Stimulated activated CD8-positive, alpha-beta memory T cell treated with anti-CD3 and anti-CD28 coated beads, Interleukin-2, amount 100 ng/mL, for 48 hours (primary cell): ENCODE measurements at regions not wholly inside any gene's neighbourhood (a gene's known extent, or its start where the extent isn't known, plus 50 kb on each side); places are given as distances from the start of the nearest gene placed in this dataset.
"Not testable (repeated sequence)": the region's sequence is repeated elsewhere in the genome, so short reads cannot be mapped to it uniquely, and the experiment has no call there.

Source experiments
- DNase-seq, 2 donors: peaks; one replicate each; pipeline ENCODE4 v3.0.0-alpha.2; 2020; ENCODE audit warnings: low read depth in 2 of 2

DNA sequence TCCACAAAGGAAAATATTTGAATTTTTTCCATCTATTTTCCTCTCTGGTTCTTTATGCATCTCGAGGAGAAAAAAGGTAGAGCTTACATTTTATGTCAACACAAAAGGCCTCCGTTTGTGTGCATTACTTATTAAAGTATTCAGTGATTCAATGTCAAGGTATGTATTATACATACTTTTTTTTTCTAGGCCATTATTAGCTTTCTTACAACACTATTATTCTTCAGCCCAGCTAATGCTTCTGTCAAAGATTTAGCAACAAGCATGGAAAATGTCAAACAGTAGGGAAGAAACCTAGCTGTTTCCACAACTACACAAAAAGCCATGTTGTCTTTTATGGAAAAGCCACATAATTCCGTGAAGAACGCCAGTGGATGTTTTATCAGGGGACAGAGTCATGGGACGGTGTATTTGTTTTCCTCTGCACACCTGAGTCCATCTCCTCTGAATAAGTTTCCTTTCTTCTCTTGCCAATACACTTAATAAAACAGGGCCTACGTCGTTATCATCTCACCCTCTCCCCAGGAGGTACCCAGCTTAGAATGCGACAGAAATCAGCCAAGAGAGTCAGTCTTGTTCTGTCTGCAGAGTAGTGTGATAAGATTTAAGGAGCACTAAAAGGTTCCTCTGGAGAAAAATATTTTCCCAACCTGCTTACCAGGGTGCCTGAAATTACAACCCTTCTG is 209.7 kb upstream of the AUTS2 start:
- DNase-seq = no peak

DNA sequence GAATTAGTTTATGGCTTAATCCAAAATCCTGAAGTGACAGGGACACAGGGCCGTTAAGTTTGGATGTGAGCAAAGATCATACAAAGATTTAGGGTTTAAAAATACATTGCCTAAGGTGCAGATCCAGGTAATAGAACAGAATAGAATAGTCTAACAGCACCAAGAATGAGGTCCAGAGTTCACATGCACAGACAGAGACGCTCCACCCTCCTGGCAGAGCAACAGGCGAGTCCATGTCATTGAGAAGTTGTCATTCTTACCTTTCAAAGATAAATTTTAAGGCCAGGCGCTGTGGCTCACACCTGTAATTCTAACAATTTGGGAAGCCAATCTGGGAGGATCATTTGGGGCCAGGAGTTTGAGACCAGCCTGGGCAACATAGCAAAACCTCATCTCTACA is 209.1 kb upstream of the AUTS2 start:
- DNase-seq = no peak

- DNase-seq = not testable (repeated sequence)
These were observed 204.4 kb upstream of the AUTS2 start for GRCh38 chr7:69393912-69394311.

GRCh38 chr7:69395061-69395714 is 203.1 kb upstream of the AUTS2 start:
- no peak for DNase-seq

- no peak for DNase-seq
These were observed 199.3 kb upstream of the AUTS2 start for GRCh38 chr7:69398986-69399385.

DNA sequence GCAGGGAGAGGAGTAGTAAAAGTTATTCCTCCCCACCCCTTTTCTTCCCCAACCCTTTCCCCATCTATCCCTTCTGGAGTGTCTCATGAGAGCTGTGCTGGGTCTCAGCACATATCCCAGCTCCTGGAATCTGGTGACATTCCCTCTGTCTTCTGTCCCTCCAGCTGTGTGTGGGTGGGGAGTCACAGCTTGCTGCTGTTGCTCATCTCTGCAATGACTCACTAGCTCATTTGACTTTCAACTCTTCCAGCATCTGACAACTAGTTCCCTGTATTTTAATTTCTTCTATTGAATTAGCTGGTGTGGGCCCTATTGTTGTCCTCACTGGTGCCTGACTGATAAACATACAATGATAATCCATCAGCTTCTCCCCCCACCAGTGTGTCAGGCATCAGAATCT is 198.9 kb upstream of the AUTS2 start:
- DNase-seq = no peak

DNA sequence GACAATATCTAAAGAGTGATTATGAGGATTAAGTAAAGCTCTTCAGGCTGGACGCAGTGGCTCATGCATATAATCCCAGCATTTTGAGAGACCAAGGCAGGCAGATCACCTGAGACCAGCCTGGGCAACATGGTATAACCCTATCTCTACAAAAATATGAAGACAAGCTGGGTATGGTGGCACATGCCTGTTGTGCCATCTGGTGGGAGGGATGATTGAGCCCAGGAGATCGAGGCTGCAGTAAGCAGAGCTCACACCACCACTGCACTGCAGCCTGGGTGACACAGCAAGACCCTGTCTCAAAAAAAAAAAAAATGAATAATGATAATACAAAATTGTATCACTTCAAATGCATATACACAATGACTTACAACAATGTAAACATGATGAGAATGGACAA is 195.6 kb upstream of the AUTS2 start:
- DNase-seq = no peak

- DNase-seq = no peak
These were observed 195.1 kb upstream of the AUTS2 start for GRCh38 chr7:69403169-69403568.

- DNase-seq = no peak
These were observed 187.3 kb upstream of the AUTS2 start for GRCh38 chr7:69411018-69411417.

GRCh38 chr7:69411466-69411865 is 186.8 kb upstream of the AUTS2 start:
- DNase-seq = no peak

DNA sequence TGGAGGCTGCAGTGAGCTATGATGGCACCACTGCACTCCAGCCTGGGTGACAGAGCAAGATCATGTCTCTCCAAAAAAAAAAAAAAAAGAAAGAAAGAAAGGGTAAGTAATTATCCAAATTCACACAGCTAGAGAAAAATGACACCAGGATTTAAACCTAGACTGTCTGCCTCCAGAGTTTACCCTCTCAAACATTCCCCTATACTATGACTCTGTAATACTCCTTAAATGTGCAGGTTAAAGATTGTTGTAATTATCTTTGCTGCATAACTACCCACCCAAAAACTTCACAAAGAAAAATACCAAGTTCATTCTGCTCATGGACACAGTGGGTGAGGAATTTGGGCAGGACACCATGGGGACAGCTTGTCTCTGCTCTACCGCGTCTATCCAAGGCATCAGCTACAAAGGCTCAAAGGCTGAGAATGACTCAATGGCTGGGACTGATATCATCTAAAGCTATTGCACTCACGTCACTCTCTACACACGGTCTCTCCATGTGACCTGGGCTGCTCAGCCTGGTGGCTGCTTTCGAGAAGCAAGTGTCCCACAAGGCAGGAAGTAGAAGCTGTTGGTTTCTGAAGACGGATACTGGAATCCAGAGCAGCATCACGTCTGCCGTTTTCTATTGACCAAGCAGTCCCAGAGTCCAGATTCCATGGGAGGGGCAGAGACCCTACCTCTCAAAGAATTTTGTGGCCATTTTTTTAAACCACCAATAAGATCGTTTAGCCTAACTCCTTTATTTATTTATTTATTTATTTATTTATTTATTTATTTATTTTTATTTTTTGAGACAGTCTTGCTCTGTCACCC is 185.7 kb upstream of the AUTS2 start:
- peak in 1 of 2 donors; percentile 1 for DNase-seq

- no peak for DNase-seq
These were observed 183.7 kb upstream of the AUTS2 start for GRCh38 chr7:69414555-69414954.

DNA sequence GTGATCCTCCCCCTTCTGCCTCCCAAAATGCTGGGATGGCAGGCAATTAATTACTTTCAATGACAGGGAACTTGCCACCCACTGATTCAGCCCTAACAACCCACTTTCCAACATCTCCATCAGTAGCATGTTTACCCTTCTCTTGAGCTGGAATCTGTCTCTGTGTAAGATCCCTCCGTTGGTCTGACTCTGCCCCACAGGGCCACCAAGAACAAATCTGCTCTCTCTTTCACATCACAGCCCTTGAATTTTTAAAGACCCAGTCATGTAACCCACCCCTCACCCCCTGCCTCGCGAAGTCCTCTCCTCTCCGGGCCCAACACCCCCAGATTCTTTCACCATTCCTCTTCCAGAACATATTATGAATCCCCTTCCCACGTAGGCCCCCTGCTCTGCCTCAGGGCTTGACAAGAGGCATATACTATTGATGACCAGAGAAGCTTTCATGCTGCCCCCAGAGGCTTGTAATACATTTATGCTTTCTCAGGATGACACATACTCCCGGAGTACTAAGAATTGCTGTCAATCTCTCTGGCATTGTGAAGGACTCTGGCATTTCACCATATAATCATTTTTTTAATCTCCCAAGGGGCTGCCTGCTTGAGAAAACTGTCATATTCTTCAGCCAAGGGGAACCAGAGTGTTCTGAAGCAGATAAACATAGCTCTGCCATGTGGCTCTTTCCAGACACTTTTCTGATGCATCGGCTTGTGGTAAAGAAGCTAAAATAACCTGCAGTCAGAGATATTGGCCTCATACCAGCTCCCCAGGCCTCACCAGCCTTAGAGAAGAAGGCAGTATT is 179.2 kb upstream of the AUTS2 start:
- DNase-seq = no peak

- DNase-seq = no peak
These were observed 178.3 kb upstream of the AUTS2 start for GRCh38 chr7:69419934-69420333.

- DNase-seq = no peak
These were observed 175.7 kb upstream of the AUTS2 start for GRCh38 chr7:69422574-69422985.

DNA sequence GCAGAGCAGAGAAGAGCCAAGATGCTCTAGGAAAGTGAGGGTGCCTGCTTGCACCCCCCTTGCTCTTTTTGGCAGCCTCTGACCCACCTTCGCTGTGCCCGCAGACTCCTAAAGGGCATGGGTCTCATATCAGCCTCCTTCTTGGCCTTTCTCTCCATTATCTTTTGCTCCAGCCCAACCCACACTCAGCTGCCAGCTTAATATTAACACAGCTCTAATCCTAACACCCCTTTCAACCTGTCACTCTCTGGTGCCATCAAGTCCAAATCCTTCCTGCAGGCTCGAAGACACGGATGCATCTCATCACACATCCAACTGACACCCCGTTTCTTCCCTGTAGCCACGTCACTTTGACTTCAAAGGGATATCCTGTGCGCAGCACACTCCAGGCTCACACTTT is 171.6 kb upstream of the AUTS2 start:
- DNase-seq = no peak

GRCh38 chr7:69428089-69428488 is 170.2 kb upstream of the AUTS2 start:
- no peak for DNase-seq

GRCh38 chr7:69429911-69430383 is 168.3 kb upstream of the AUTS2 start:
- DNase-seq = no peak

DNA sequence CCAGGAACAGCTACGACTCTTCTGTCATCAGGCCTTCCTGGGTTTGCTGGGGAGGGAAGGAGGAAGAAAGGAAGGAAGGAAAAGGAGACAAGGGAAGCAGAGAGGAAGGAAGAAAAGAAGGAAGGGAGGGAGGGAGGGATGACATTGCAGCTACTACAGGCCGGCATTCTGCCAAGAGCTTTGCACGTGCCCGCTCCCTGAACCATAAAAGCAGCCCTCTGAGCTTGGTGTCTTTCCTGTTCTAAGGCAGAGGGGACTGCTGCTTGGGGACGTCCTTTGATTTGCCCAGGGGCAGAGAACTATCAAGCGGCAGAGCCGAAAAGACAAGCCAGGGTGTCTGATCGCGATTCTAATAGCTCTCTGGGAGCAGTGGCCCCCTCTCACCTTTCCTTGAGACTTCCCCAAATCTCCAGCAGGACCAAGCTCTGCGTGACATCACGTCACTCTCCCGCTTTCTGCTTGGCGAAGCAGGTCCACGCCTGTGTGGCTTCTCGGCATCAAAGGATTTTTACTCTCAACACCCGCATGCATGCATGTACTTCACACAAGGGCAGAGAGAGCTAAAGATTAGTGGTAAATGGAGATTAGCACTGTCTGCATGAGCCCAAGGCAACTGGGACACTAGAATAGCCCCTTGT is 167.8 kb upstream of the AUTS2 start:
- no peak for DNase-seq

- DNase-seq = no peak
These were observed 166.6 kb upstream of the AUTS2 start for GRCh38 chr7:69431626-69432025.

DNA sequence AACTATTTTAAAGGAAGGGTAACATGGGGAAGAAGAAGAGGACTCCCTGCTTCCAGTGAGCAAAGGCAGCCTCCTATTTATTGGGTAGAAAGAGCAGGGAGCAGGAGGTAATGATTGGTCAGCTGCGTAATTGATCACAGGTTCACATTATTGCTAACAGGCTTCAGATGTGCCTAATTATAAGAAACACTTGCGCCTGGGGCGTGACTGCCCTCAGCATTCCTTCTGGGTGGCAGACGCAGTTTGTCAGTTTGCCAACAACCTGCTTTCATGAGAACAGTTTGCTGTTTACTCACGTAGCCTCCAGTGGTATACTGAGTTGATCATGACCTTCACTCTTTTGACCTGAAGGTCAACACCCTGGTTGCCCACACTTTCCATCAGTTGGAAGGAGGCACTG is 166.0 kb upstream of the AUTS2 start:
- not testable (repeated sequence) for DNase-seq
